ENCODE measurements at regions not wholly inside any gene's neighbourhood (a gene's known extent, or its start where the extent isn't known, plus 50 kb on each side); places are given as distances from the start of the nearest gene placed in this dataset.

DNA sequence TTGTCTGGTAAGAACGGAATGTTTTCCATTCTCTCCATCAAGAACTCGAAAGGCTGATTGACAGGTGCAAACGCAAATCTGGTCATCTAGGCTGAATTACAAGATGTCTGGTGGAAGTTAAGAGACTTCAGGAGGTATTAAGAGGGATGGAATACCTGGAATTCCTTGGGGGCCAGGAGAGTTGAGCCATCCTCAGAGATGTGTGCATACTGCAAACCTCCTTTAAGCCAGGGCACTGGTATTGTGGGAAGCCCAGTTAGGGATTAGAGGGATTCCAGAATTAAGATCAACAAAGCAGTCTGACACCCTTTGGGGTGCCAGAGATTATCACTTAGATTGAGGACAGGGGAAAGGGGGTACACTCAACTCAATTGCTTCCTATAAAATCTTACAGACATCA, 151.4 kb downstream of the VCX3A start:
- H3K18ac ChIP-seq (ENCODE audit: low read length): no peak overlapping the region
- no peak overlapping the region for H4K91ac ChIP-seq (ENCODE audit: low read depth, low read length)
- no peak overlapping the region for H2AFZ ChIP-seq (ENCODE audit: insufficient read depth, low read length, poor library complexity)
- WGBS (ENCODE audit: extremely low coverage, insufficient coverage, insufficient read length): no CpG with 5 or more reads among the region's 3 CpGs
- no peak overlapping the region for H2BK12ac ChIP-seq (ENCODE audit: low read length)
- peaks cover 2% of the 10 kb centered on the region for H3K79me1 ChIP-seq (ENCODE audit: low read length)
- H3K4me1 ChIP-seq (ENCODE audit: control insufficient read depth in 1 of 2, insufficient read depth in 2 of 2, low read length in 2 of 2): peaks cover 3 to 7% of the 10 kb centered on the region in 2 experiments
- H3K4me2 ChIP-seq (ENCODE audit: low read length): no peak overlapping the region
- H3K14ac ChIP-seq (ENCODE audit: low read length): no peak overlapping the region
- no peak overlapping the region for H2BK120ac ChIP-seq (ENCODE audit: insufficient read depth, low read length, poor library complexity)
- H3K4ac ChIP-seq (ENCODE audit: low read depth, low read length): no peak overlapping the region
- no peak overlapping the region for H2BK5ac ChIP-seq (ENCODE audit: low read depth, low read length, poor library complexity)
- no peaks in the 10 kb centered on the region for H3K36me3 ChIP-seq (ENCODE audit: control insufficient read depth in 1 of 2, insufficient read depth in 2 of 2, low read length in 2 of 2)
- H3K27ac ChIP-seq (ENCODE audit: low read depth, low read length): no peak overlapping the region
- no peak overlapping the region for H4K8ac ChIP-seq (ENCODE audit: low read depth, low read length)
- no peak overlapping the region for H3K4me3 ChIP-seq (ENCODE audit: low read depth, low read length)
- no peaks in the 10 kb centered on the region for H3K27me3 ChIP-seq (ENCODE audit: insufficient read depth, low read length)
- H3K23ac ChIP-seq (ENCODE audit: low read length): no peak overlapping the region
- H4K12ac ChIP-seq (ENCODE audit: low read depth, low read length): no peak overlapping the region
- no peak for DNase-seq
- no peak overlapping the region for H3K9ac ChIP-seq (ENCODE audit: low read length)
- H2AK5ac ChIP-seq (ENCODE audit: low read length): no peak overlapping the region
- H3K79me2 ChIP-seq (ENCODE audit: control insufficient read depth, insufficient read depth, low read length, poor library complexity): no peaks in the 10 kb centered on the region
- no peaks in the 10 kb centered on the region for H3K9me3 ChIP-seq (ENCODE audit: insufficient read depth, low read depth, low read length)

DNA sequence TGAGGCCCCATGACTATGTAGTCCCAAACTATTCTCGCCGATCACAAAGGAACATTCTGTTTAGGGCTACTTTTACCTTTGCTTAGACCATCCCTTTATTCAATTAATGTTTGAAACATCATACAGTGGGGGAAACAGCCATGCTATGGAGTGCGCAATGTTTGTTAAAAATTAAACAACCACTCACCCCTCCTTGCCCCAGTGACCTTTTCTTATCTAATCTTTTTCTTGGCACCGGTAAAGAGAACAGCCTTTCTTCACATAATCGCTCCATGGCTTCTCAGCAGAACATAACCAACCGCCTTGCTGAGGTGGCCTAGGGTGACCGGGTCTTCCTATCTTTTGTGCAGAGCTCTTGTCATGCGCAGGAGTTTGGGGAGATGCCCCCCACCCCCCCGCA, 152.6 kb downstream of the VCX3A start:
- no peak overlapping the region for H4K8ac ChIP-seq (ENCODE audit: low read depth, low read length)
- no peak overlapping the region for H3K4me2 ChIP-seq (ENCODE audit: low read length)
- no peak overlapping the region for H2BK12ac ChIP-seq (ENCODE audit: low read length)
- WGBS (ENCODE audit: extremely low coverage, insufficient coverage, insufficient read length): no CpG with 5 or more reads among the region's 9 CpGs
- no peak overlapping the region for H4K12ac ChIP-seq (ENCODE audit: low read depth, low read length)
- no peak overlapping the region for H2AK5ac ChIP-seq (ENCODE audit: low read length)
- H4K91ac ChIP-seq (ENCODE audit: low read depth, low read length): no peak overlapping the region
- no peak overlapping the region for H2BK120ac ChIP-seq (ENCODE audit: insufficient read depth, low read length, poor library complexity)
- no peak overlapping the region for H3K27ac ChIP-seq (ENCODE audit: low read depth, low read length)
- H3K9me3 ChIP-seq (ENCODE audit: insufficient read depth, low read depth, low read length): no peaks in the 10 kb centered on the region
- H3K79me2 ChIP-seq (ENCODE audit: control insufficient read depth, insufficient read depth, low read length, poor library complexity): no peaks in the 10 kb centered on the region
- peaks cover 2% of the 10 kb centered on the region for H3K79me1 ChIP-seq (ENCODE audit: low read length)
- H2AFZ ChIP-seq (ENCODE audit: insufficient read depth, low read length, poor library complexity): no peak overlapping the region
- H3K36me3 ChIP-seq (ENCODE audit: control insufficient read depth in 1 of 2, insufficient read depth in 2 of 2, low read length in 2 of 2): no peaks in the 10 kb centered on the region
- H2BK5ac ChIP-seq (ENCODE audit: low read depth, low read length, poor library complexity): no peak overlapping the region
- H3K14ac ChIP-seq (ENCODE audit: low read length): no peak overlapping the region
- no peak overlapping the region for H3K4ac ChIP-seq (ENCODE audit: low read depth, low read length)
- no peak overlapping the region for H3K18ac ChIP-seq (ENCODE audit: low read length)
- no peak overlapping the region for H3K23ac ChIP-seq (ENCODE audit: low read length)
- H3K4me3 ChIP-seq (ENCODE audit: low read depth, low read length): no peak overlapping the region
- no peak for DNase-seq
- H3K27me3 ChIP-seq (ENCODE audit: insufficient read depth, low read length): no peaks in the 10 kb centered on the region
- H3K4me1 ChIP-seq (ENCODE audit: control insufficient read depth in 1 of 2, insufficient read depth in 2 of 2, low read length in 2 of 2): peaks cover 3 to 7% of the 10 kb centered on the region in 2 experiments
- H3K9ac ChIP-seq (ENCODE audit: low read length): no peak overlapping the region

DNA sequence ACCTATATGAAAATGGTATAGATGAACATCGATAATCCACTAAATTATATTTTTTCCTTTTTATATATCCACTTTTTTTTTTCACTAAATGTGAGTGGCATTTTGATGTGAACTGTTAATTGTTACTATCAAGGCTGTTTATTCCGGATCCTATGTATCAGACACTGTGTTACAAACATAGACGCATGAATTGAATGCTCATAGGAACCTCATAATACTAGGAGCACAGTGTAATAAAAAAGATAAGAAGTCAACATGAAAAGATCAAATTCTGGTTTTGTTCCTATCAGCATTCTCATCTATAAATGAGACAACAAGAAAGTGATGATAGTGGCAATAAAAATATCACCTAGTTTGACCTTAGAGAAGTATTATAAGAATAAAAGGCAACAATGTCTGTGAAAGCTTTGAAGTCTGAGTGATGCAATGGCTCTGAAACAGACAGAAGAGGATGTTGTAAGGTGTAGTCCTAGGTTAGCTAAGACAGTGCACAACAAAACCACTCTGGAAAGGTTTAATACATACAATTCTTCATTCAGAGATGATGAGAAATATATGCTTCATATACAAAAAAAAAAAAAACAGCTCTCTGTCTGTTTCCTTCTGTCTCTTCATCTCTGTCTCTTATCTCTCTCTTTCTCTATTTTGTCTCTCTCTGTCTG, 148.6 kb upstream of the NLGN4X start:
- H3K18ac ChIP-seq (ENCODE audit: low read length): no peak overlapping the region
- no peaks in the 10 kb centered on the region for H3K27me3 ChIP-seq (ENCODE audit: insufficient read depth, low read length)
- no peak overlapping the region for H4K8ac ChIP-seq (ENCODE audit: low read depth, low read length)
- H3K36me3 ChIP-seq (ENCODE audit: control insufficient read depth in 1 of 2, insufficient read depth in 2 of 2, low read length in 2 of 2): no peaks in the 10 kb centered on the region
- no peak overlapping the region for H2BK5ac ChIP-seq (ENCODE audit: low read depth, low read length, poor library complexity)
- no peak overlapping the region for H2BK12ac ChIP-seq (ENCODE audit: low read length)
- H3K4ac ChIP-seq (ENCODE audit: low read depth, low read length): no peak overlapping the region
- H3K4me3 ChIP-seq (ENCODE audit: low read depth, low read length): no peak overlapping the region
- H3K14ac ChIP-seq (ENCODE audit: low read length): no peak overlapping the region
- H4K12ac ChIP-seq (ENCODE audit: low read depth, low read length): no peak overlapping the region
- H3K9me3 ChIP-seq (ENCODE audit: insufficient read depth, low read depth, low read length): no peaks in the 10 kb centered on the region
- H2AK5ac ChIP-seq (ENCODE audit: low read length): no peak overlapping the region
- H2BK120ac ChIP-seq (ENCODE audit: insufficient read depth, low read length, poor library complexity): no peak overlapping the region
- H3K27ac ChIP-seq (ENCODE audit: low read depth, low read length): no peak overlapping the region
- H4K91ac ChIP-seq (ENCODE audit: low read depth, low read length): no peak overlapping the region
- H3K79me2 ChIP-seq (ENCODE audit: control insufficient read depth, insufficient read depth, low read length, poor library complexity): no peaks in the 10 kb centered on the region
- no peak overlapping the region for H2AFZ ChIP-seq (ENCODE audit: insufficient read depth, low read length, poor library complexity)
- no peak overlapping the region for H3K9ac ChIP-seq (ENCODE audit: low read length)
- H3K4me2 ChIP-seq (ENCODE audit: low read length): no peak overlapping the region
- H3K23ac ChIP-seq (ENCODE audit: low read length): no peak overlapping the region
- DNase-seq: no peak
- no peaks in the 10 kb centered on the region for H3K79me1 ChIP-seq (ENCODE audit: low read length)
- WGBS (ENCODE audit: extremely low coverage, insufficient coverage, insufficient read length): no CpG with 5 or more reads among the region's 3 CpGs
- H3K4me1 ChIP-seq (ENCODE audit: control insufficient read depth in 1 of 2, insufficient read depth in 2 of 2, low read length in 2 of 2): no peaks in the 10 kb centered on the region

DNA sequence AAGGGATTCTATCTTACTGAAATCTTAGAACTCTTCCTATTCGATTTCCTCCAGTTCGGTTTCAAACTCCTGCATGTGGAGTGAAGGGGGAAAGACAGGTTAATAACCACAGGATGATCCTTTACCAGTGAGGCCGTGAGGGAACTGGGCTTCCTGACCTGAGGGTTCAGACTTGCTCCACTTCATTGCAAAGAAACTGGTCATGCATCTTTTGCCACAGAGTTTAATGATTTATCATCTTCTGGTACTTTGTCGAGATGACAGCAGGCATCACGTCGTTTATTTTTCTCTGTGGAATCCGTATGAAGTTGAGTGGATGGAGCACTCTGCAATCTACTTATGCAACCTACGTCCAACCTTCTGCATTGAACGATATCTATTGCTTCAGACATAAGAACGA, 145.9 kb upstream of the NLGN4X start:
- Histone ChIP-seq H2AK5ac (ENCODE audit: low read length) (no peak overlapping the region), H2BK120ac (ENCODE audit: insufficient read depth, low read length, poor library complexity) (no peak overlapping the region), H3K79me2 (ENCODE audit: control insufficient read depth, insufficient read depth, low read length, poor library complexity) (no peaks in the 10 kb centered on the region), H2BK12ac (ENCODE audit: low read length) (no peak overlapping the region), H3K9ac (ENCODE audit: low read length) (no peak overlapping the region), H3K23ac (ENCODE audit: low read length) (no peak overlapping the region), H3K4ac (ENCODE audit: low read depth, low read length) (no peak overlapping the region), H4K91ac (ENCODE audit: low read depth, low read length) (no peak overlapping the region), H3K9me3 (ENCODE audit: insufficient read depth, low read depth, low read length) (no peaks in the 10 kb centered on the region), H3K36me3 (ENCODE audit: control insufficient read depth in 1 of 2, insufficient read depth in 2 of 2, low read length in 2 of 2) (no peaks in the 10 kb centered on the region), H3K79me1 (ENCODE audit: low read length) (no peaks in the 10 kb centered on the region), H3K4me3 (ENCODE audit: low read depth, low read length) (no peak overlapping the region), H3K4me1 (ENCODE audit: control insufficient read depth in 1 of 2, insufficient read depth in 2 of 2, low read length in 2 of 2) (no peaks in the 10 kb centered on the region), H4K8ac (ENCODE audit: low read depth, low read length) (no peak overlapping the region), H3K27me3 (ENCODE audit: insufficient read depth, low read length) (no peaks in the 10 kb centered on the region), H3K4me2 (ENCODE audit: low read length) (no peak overlapping the region), H2BK5ac (ENCODE audit: low read depth, low read length, poor library complexity) (no peak overlapping the region), H3K18ac (ENCODE audit: low read length) (no peak overlapping the region), H3K27ac (ENCODE audit: low read depth, low read length) (no peak overlapping the region), H2AFZ (ENCODE audit: insufficient read depth, low read length, poor library complexity) (no peak overlapping the region), H3K14ac (ENCODE audit: low read length) (no peak overlapping the region), H4K12ac (ENCODE audit: low read depth, low read length) (no peak overlapping the region)
- DNase-seq: peak in 1 of 2 donors; percentile 17
- no CpG with 5 or more reads among the region's 10 CpGs for WGBS (ENCODE audit: extremely low coverage, insufficient coverage, insufficient read length)

Data from trophoblast cell (in vitro differentiated cells and primary cell).